Fibroblast of the conjunctiva (primary cell): ENCODE measurements at regions not wholly inside any gene's neighbourhood (a gene's known extent, or its start where the extent isn't known, plus 50 kb on each side); places are given as distances from the start of the nearest gene placed in this dataset.
"Not testable (repeated sequence)": the region's sequence is repeated elsewhere in the genome, so short reads cannot be mapped to it uniquely, and the experiment has no call there.

ENCODE experiments used
- DNase-seq: peaks from one replicate; pipeline ENCODE4 v3.0.0-alpha.2; 2010; ENCODE audit warnings: low read depth

DNA sequence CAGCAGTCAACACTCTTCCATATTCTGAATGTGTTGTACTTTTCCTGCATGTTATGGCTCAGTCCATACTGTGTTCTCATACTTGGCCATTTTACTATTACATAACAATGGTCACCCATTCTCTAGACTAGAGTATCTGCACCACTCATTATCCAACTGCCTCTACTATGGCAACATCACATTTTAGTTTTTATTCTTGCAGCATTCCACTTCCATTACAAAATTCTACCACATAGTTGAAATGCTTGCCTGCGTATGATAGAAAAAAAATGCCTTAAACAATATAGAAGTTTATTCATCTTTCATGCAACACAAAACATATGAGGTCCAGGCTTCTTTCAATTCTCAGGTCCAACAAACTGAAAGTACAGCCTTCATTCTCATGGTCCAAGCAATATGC lies 128.0 kb downstream of the TENT5A start:
- DNase-seq = no peak

DNA sequence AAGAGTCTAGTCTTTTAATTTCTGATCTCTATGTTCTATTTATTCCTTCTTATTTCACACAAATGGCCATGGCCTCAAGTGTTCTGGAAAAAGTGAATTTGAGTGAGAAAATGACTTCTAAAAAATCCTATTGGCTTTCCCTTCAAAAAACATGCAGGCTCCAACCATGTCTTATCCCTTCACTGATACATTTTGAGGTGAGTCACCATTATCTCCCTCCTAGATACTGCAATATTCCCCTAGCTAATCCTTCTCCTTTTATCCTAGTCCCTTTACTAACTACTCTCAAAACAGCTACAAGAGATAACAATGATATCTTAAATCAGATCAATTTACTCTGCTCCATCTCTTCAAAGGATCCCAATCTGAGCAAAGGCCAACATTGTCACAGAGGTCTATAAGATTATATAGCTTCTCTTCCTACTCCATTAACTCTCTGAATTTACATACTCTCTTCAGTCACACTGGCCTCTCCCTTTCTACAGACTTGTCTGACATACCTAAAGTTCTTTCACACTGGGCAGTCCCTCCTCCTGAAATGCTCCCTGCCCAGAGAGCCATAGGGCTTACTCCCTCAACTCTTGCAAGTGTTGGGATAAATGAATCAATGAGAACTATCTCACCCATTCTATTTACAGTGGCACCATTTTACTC lies 129.2 kb downstream of the TENT5A start:
- DNase-seq = no peak

DNA sequence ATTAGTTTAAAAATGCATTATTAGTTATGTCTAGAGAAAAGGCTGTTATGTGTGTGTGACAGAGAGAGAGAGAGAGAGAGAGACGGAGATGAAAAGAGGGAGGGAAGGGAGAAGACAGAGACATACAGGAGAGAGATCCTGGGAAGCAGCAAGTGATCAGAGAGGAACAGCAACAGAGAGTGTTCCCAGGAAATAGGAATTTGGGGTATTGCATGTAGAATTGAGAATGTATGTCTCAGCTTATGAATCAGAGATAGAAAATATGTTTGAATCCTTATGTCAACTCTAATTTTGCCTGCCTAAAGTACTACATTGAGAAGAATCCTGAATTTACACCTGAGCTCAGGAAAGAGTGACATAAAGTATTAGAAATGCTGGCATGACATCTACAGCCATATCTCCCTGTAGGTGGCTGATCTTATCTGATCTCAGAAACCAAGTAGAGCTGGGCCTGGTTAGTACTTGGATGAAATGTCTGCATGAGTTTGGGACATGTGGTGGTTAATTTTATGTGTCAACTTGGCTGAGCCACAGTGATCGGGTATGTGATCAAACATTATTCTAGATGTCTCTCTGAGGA lies 130.6 kb downstream of the TENT5A start:
- no peak for DNase-seq

DNA sequence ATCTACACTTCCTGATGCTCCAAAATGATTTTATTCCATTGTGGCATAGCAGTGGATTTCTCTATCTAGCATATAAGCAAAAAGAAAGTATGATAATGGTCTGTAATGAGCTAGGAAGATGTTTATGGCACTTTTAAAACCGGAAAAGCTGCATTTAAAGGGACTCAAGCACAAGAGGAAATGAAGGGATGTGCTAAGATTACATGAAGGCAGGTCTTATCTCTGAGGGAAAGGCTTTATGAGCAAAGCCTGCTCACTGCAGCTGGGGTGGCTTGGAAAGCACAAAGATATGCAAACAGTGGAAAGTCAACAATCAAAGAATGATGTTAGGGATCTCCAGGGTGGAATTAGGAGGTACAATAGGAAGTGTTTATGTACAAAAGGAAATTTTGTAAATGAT lies 138.2 kb downstream of the TENT5A start:
- DNase-seq = no peak

DNA sequence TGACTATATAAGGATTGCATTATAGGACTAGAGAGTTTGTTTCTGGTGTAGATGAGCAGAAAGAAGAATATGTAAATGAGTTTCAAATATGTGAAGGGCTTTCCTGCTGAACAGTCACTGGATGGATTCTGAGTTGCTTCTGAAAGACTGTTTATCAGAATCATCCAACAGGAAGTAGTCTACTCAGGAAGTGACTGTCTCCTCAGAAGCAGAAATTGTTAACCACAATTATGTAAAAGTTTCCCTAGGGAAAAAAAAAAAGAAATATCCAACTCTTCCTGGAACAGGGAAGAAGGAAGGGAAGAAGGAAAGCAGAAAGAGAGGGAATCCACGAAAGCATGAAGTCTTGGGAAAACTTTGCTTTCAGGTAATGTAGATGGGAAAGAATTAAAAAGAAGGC lies 138.9 kb downstream of the TENT5A start:
- no peak for DNase-seq

DNA sequence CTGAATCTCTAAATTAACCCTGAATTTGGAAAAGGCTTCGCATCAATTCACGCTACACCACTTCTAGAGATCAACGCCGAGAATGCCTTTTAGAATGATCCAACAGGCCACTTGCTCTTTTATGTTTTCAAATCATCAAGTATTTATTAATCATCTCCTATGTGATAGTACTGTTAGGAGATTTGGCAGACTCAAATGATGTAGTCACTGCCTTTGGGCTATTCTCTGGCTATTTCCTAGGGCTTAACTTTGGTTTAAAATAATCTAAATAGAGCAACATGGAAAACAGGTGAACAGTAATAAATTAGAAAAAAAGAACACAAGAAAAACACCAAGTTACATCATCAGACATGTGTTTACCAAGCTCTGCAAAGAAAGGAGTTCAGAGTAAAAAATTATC lies 140.3 kb downstream of the TENT5A start:
- DNase-seq = no peak

DNA sequence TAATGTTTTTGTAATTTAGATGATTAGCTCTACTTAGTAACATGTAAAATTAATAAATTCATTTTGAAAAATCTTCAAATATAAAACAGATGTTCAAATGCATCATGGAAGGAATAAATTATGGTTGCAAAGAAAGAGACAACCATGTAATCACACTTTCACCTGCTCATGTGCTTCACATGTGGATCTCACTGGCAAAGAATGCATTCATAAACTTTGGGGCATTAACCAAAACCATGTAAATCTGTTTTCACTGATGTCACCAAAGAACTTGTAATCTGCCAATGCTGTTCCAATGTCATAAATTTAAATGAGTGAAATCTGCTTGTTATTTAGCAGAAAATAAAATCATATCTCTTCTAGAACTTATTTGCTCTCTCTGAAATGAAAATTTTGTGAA lies 142.7 kb downstream of the TENT5A start:
- no peak for DNase-seq

DNA sequence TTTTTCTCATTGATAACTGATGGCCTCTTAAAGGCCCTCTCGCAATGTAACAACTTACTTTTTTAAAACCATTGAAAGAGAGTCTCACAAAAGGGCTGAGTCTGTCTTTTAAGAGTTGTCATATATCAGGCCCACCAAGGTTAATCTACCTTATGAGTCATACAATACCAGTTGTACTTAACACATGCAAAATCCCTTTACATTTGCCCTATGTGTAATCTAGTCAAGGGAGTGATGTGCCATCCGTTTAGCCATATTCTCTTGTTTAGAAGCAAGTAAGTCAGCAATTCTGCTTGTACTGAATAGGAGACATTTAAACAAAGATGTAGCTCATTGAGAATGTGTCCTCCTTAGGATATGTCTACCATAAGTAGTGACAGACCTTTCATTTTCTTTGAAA lies 143.7 kb downstream of the TENT5A start:
- DNase-seq = no peak

DNA sequence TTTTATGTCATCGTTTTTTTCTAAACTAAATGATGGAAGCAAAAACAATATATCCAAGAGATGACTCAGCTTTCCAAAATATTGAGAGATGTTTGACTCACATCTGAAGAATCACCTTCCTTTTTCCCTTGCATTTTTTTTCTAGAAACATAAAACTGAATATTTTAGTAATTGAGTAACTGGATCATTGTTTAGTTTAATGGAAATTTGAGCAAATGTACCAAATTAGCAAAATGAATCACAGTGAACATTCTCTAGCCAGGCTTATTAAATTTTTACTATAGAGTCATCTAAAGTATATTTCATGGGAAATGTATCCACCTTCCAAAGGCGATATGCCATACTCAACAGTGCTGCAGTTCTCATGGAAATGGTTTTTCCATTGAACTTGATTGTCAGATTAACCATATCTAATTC lies 145.5 kb downstream of the TENT5A start:
- DNase-seq = peak; percentile 9

DNA sequence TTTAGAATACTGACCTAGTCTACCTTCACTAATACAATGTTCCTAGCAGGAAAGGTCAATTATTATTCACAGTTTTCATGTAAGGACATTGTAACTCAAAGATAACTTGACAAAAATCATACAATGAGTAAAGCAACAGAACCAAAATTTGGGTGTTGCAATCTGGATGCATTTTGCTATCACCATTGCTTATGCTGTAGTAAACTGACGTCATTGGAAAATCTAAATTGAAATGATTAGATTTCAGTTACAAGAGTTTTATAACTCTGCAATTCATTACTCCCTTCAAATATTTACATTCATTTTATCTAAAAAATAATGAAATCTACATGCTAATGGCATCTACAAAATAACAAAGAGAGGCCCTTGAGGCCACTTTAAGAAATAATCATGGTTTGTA lies 147.0 kb downstream of the TENT5A start:
- DNase-seq = no peak

DNA sequence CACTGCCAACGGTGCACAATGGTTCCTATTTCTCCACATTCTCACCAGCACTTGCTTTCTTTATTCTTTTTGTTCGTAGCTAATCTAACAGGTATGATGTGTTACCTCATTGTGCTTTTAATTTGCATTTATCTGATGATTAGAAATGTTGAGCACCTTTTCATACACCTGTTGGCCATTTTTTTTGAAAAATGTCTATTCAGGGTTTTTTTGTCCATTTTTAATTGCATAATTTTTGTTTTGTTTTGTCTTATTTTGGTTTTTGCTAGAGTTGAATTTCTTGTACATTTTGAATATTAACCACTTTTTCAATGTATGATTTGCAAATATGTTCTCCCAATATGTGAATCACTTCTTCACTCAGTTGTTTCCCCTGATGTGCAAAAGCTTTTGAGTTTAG lies 150.6 kb downstream of the TENT5A start:
- no peak for DNase-seq

DNA sequence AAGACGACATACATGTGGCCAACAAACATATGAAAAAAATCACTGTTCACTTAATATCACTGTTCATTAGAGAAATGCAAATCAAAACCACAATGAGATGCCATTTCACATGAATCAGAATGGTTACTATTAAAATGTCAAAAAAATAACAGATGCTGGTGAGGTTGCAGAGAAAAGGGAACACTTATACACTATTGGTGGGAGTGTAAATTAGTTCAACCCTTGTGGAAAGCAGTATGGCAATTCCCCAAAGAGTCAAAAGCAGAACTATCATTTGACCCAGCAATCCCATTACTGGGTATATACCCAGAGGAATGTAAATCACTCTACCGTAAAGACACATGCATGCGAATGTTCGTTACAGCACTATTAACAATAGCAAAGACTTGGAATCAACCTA lies 152.0 kb downstream of the TENT5A start:
- not testable (repeated sequence) for DNase-seq

DNA sequence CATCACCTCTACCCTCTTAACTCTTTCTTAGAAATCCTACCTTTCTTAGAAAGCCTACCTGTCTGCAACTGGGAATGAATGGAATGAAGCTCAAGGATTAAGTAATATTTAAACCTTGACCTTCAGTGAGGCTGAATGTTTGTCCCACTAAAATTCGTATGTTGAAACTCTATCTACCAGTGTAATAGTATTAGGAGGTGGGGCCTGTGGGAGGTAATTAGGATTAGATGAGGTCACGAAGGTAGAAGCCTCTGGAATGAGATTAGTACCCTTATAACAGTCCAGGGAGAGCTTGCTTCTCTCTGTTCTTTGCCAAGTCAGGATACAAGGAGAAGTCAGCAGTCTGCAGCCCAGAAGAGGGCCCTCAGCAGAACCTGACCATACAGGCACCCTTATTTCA lies 158.0 kb downstream of the TENT5A start:
- no peak for DNase-seq

DNA sequence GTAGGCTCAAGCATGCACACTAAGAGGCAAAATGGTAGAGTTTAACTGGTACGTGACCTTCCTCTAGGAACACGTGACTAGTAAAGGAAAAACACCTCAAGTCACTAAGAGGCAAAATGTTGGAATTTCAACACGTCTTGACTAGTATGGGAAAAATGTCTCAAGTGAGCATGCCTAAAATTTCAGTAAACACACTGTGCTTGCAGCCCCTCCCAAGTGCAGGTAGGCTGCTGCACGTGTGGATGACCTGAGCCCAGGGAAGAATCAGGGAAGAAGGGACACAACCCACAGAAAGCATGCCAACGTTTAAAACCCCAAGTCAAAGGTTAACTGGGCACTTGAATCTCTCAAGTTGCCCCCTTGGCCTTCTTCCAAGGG lies 162.2 kb downstream of the TENT5A start:
- DNase-seq = no peak

DNA sequence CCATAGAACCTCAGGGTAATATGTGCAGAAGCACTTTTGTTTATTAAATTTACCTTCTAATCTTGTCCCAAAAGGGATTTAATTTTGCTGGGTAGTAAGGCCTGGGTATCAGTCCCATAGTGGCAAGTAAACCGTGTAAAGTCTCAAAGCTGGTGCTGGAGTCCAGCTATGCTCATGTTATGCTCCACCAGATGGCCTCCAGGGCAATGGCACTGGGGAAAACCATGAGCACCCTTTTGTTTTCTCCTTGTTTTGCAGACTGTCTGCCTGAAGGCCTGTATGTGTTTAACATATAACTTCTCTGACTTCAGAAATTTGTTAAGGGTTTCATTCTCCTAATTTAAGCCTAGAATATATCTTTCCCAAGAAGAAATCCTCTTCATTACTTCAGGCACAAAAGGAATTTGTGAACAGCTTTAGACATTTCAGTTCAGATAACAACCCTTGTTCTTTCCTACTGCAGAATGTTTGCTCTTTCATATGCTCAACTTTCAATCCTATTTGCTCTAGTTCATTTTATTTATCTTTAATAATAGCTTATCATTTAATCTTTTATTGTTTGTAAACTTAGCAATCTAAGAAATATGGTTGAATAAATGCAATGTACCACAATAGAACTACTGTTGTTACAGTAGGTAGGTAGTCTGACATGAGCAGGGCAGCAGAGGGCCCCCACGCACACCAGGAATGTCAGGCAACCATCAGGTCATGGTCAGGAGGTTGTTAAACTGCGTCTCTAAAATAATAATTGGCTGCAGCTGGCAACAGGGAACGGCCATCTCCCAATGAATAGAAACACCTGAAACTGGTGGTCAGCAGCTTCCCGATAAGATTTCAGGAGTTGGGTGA lies 162.8 kb downstream of the TENT5A start:
- no peak for DNase-seq

DNA sequence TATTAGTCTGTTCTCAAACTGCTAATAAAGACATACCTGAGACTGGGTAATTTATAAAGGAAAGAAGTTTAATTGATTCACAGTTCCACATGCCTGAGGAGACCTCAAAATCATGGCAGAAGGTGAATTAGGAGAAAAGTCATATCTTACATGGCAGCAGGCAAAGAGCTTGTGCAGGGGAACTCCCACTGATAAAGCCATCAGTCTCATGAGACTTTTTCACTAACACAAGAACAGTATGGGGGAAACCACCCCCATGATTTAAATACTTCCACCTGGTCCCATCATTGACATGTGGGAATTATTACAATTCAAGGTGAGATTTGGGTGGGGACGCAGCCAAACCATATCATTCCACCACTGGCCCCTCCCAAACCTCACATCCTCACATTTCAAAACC lies 166.8 kb downstream of the TENT5A start:
- not testable (repeated sequence) for DNase-seq

DNA sequence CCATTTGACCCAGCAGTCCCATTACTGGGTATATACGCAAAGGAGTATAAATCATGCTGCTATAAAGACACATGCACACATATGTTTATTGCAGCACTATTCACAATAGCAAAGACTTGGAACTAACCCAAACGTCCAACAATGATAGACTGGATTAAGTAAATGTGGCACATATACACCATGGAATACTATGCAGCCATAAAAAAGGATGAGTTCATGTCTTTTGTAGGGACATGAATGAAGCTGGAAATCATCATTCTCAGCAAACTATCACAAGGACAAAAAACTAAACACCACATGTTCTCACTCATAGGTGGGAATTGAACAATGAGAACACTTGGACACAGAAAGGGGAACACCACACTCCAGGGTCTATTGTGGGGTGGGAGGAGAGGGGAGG lies 168.3 kb downstream of the TENT5A start:
- not testable (repeated sequence) for DNase-seq

DNA sequence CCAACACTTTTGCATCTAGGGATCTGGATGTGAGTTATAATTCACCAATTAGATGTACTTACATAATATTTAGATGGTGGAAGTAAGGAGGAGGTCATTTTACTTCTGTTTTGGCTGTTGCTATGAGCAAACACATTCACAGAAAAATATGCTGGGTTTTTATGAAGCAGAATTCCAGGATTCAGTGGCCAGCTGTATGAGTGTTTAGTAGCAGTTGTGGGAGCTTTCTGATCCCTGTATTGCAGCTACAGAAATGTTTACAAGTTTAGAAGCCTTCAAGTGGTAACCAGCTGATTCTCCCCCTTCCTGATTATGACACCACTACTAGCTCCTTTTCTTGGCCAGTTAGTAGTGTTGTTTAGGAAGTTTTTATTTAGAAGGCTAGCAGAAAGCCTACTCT lies 177.0 kb downstream of the TENT5A start:
- DNase-seq = no peak

DNA sequence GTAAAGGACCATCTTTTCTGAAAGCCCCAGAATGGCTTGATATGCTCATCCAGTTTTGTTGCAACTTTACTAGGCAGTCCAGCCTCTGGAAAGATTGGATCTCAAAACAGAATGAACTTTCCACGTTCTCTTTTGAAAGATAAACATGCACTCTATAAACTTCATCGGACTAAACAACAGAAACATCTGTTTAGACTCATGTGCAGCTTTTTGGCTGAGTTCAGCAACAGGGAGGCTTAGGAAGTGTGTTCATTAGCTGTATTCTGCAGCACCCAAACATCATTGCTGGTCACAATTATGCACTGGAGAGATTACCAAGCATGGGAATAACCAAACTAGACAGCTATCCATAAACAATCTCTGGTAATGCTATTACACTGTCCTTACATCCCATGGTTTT lies 180.5 kb downstream of the TENT5A start:
- no peak for DNase-seq

DNA sequence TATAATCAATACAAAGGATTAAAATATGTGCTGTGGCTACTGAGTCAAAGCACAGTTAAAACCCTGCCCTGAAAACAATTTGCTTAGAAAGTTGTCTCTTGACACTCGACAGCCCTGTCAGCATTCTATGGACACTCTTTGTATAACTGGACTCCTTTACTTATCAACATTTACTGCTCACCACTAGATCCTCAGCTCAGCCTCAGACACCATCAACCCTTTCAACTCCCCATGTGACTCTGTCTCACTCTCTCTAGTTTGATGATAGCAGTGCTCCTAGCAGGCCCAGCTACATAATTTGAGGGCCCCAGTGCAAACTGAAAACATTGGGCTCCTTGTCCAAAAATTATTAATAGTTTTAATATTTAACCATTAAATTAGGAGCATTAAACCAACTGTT lies 181.8 kb downstream of the TENT5A start:
- no peak for DNase-seq

DNA sequence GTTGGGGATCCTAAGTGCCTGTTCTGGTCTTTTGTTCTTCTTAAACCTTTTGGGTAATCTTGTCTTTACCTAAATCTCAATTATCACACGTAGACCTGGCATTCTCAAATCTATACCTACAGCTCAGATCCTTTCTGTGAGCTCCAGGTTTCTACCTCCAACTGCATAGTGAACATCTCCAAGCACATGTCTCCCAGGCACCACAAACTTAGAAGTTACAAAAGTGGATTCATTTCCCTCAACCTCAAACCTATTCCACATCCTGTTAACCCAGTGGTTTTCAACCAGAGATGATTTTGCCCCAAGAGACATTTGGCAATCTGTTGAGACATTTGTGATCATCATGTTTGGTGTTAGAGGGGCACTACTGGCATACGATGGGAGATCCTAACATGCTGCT lies 183.5 kb downstream of the TENT5A start:
- no peak for DNase-seq

DNA sequence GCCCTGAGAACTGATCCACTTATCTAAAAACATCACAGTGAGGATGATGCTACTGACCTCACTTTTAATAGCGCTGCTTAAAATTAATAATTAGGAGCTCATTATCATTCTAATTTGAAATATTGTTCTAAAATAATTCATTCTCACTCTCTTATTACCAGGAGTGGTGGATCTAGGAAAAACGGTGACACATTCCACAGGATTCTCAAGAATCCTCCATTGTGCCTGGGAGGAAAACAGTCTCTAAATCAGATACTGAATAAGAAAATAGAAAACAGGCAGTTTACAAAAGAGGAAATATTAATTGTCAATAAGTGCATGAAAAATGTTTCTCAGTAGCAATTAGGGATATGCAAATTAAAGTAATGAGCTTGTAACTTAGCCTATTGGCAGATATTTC lies 187.4 kb downstream of the TENT5A start:
- no peak for DNase-seq

DNA sequence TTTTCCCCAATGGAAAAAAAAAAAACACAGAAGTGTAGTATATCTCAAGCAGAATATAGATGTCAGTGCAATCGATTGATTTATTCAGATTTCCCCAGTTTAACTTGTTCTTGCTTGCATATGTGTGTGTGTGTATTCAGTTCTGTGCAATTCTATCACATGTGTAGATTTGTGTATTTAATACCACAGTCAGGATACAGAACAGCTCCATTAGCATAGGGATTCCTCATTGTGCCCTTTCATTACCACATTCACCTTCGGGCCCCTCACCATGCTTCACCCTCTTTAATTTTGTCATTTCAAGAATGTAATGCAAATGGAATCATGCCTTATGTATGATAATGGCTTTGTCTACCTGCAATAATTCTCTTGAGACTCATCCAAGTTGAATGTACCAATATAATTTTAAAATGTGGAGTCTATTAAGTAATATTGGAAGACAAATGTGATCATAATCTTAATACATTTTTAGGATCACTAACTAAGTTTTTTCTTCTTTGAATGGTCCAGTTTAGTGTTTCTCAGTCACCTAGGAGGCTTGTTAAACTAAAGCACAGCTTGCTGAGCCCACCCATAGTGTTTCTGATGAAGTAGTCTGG lies 187.9 kb downstream of the TENT5A start:
- DNase-seq = no peak
